ENCODE measurements at regions not wholly inside any gene's neighbourhood (a gene's known extent, or its start where the extent isn't known, plus 50 kb on each side); places are given as distances from the start of the nearest gene placed in this dataset.

DNA sequence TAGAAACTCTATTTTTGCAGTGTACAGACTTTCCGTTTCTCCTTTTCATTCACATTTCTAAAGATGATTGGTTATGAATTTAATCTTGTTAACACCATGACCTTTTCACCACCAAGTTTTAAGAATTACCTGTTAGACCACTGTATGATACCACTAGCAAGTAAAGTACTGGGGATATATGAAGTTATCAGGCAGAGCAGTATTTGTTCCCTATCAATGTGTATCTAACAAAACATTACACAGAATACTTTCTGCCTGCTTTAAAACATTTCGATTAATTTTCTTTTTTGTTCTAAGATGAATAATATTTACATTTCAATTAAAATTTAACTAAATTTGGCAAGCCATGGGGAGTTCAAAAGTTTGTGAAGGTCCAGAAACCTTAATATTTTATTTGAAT, 49.9 kb upstream of the AHR start:
- H2BK120ac ChIP-seq (ENCODE audit: low read depth, low read length, poor library complexity, severe bottlenecking): no peak overlapping the region

More for the DNA sequence above, 49.9 kb upstream of the AHR start:
- Histone ChIP-seq H3K79me1 (ENCODE audit: insufficient read depth, low read depth, low read length, poor library complexity, severe bottlenecking) (no peaks in the 10 kb centered on the region), H2BK12ac (ENCODE audit: insufficient read length, low read depth, low read length) (no peak overlapping the region), H3K56ac (ENCODE audit: insufficient read length, low read depth, low read length) (no peak overlapping the region), H3K27me3 (ENCODE audit: insufficient read depth, low read length) (no peaks in the 10 kb centered on the region), H3K27ac (ENCODE audit: insufficient read length, low read depth, low read length) (no peak overlapping the region), H3K18ac (ENCODE audit: insufficient read length, low read depth, low read length) (no peak overlapping the region), H3T11ph (ENCODE audit: low read length) (no peak overlapping the region), H2BK20ac (ENCODE audit: low read depth, low read length, poor library complexity, severe bottlenecking) (no peak overlapping the region), H3K4me1 (ENCODE audit: insufficient read depth, low read length) (no peaks in the 10 kb centered on the region), H4K91ac (ENCODE audit: insufficient read length, low read depth, low read length) (no peak overlapping the region), H3K23ac (ENCODE audit: insufficient read length, low read depth, low read length) (no peak overlapping the region), H2AK5ac (ENCODE audit: insufficient read length, low read length) (no peak overlapping the region), H4K5ac (ENCODE audit: insufficient read length, low read depth, low read length) (no peak overlapping the region), H3K4ac (ENCODE audit: low read depth, low read length) (no peak overlapping the region), H4K20me1 (ENCODE audit: control insufficient read depth, insufficient read depth, insufficient read length) (no peaks in the 10 kb centered on the region), H3K23me2 (ENCODE audit: insufficient read length, low read depth, low read length, poor library complexity, severe bottlenecking) (no peaks in the 10 kb centered on the region), H3K9ac (ENCODE audit: extremely low read depth, insufficient read length, low read length) (no peak overlapping the region), H2BK15ac (ENCODE audit: low read depth, low read length) (no peak overlapping the region), H4K8ac (replicated peaks; ENCODE audit: insufficient read length, low read depth, low read length) (no peak overlapping the region), H3K14ac (ENCODE audit: insufficient read depth, low read length) (no peak overlapping the region), H3K79me2 (ENCODE audit: insufficient read depth, low read length) (no peaks in the 10 kb centered on the region), H2AFZ (ENCODE audit: low read length) (no peak overlapping the region), H3K9me3 (ENCODE audit: control insufficient read depth, low read depth, low read length) (no peaks in the 10 kb centered on the region), H2BK5ac (ENCODE audit: insufficient read length, low read length) (no peak overlapping the region), H3K4me2 (ENCODE audit: insufficient read depth, insufficient read length, low read length) (no peak overlapping the region)
- no CpG with 5 or more reads among the region's 2 CpGs for WGBS (ENCODE audit: extremely low coverage, insufficient read length, low lambda C conversion rate)
- no peaks in the 10 kb centered on the region for H3K36me3 Mint-ChIP-seq (ENCODE audit: insufficient read depth in 1 of 3, low read depth in 3 of 3)
- no peak overlapping the region for H3K4me3 Mint-ChIP-seq
- TF ChIP-seq, protein P1, sequence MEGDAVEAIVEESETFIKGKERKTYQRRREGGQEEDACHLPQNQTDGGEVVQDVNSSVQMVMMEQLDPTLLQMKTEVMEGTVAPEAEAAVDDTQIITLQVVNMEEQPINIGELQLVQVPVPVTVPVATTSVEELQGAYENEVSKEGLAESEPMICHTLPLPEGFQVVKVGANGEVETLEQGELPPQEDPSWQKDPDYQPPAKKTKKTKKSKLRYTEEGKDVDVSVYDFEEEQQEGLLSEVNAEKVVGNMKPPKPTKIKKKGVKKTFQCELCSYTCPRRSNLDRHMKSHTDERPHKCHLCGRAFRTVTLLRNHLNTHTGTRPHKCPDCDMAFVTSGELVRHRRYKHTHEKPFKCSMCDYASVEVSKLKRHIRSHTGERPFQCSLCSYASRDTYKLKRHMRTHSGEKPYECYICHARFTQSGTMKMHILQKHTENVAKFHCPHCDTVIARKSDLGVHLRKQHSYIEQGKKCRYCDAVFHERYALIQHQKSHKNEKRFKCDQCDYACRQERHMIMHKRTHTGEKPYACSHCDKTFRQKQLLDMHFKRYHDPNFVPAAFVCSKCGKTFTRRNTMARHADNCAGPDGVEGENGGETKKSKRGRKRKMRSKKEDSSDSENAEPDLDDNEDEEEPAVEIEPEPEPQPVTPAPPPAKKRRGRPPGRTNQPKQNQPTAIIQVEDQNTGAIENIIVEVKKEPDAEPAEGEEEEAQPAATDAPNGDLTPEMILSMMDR (conservative IDR thresholded peaks at IDR 0.05): no peak
- no peak for DNase-seq
- H3K27ac Mint-ChIP-seq: no peak overlapping the region
- no peaks in the 10 kb centered on the region for H3K27me3 Mint-ChIP-seq (ENCODE audit: low read depth)
- peaks cover 0 to 1% of the 10 kb centered on the region in 2 experiments; a peak in 1 of 5 replicates for H3K9me3 Mint-ChIP-seq
- H3K4me1 Mint-ChIP-seq: peaks cover 5 to 6% of the 10 kb centered on the region in 2 experiments; a peak in 3 of 4 replicates
